DND-41 (cell line): ENCODE measurements at regions not wholly inside any gene's neighbourhood (a gene's known extent, or its start where the extent isn't known, plus 50 kb on each side); places are given as distances from the start of the nearest gene placed in this dataset.
"Not testable (repeated sequence)": the region's sequence is repeated elsewhere in the genome, so short reads cannot be mapped to it uniquely, and the experiment has no call there.

Source experiments
- EZH2 ChIP-seq: IDR thresholded peaks from 3 replicates; pipeline ENCODE4 v1.6.1; 2012; ENCODE audit warnings: borderline replicate concordance, low read depth, mild to moderate bottlenecking, moderate library complexity, low read length, inconsistent platforms; ENCODE audit not compliant: severe bottlenecking
- TF ChIP-seq, protein P1 (sequence below): IDR thresholded peaks from 2 replicates; pipeline ENCODE4 v1.5.1; 2012; ENCODE audit warnings: borderline replicate concordance, low read length, moderate library complexity, mild to moderate bottlenecking; ENCODE audit not compliant: poor library complexity, severe bottlenecking; ENCODE audit errors: extremely low read depth

GRCh38 chr6:137979263-137979662, 112.2 kb downstream of the TNFAIP3 start:
- TF ChIP-seq, protein P1, sequence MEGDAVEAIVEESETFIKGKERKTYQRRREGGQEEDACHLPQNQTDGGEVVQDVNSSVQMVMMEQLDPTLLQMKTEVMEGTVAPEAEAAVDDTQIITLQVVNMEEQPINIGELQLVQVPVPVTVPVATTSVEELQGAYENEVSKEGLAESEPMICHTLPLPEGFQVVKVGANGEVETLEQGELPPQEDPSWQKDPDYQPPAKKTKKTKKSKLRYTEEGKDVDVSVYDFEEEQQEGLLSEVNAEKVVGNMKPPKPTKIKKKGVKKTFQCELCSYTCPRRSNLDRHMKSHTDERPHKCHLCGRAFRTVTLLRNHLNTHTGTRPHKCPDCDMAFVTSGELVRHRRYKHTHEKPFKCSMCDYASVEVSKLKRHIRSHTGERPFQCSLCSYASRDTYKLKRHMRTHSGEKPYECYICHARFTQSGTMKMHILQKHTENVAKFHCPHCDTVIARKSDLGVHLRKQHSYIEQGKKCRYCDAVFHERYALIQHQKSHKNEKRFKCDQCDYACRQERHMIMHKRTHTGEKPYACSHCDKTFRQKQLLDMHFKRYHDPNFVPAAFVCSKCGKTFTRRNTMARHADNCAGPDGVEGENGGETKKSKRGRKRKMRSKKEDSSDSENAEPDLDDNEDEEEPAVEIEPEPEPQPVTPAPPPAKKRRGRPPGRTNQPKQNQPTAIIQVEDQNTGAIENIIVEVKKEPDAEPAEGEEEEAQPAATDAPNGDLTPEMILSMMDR = not testable (repeated sequence)
- not testable (repeated sequence) for TF ChIP-seq EZH2
